Liver (tissue), 7 donors: ENCODE measurements at regions not wholly inside any gene's neighbourhood (a gene's known extent, or its start where the extent isn't known, plus 50 kb on each side); places are given as distances from the start of the nearest gene placed in this dataset.
A peak's percentile ranks its signal among the peaks of the same experiment; 100 is the strongest.

Experiments used
- DNase-seq: peaks from one replicate; pipeline ENCODE4 v3.0.0-alpha.2; 2017; ENCODE audit warnings: low spot score
- H3K27ac ChIP-seq, 2 donors: one replicate each; pipeline ENCODE4 v1.7.0; 2013; ENCODE audit warnings: inconsistent platforms in 2 of 2, low read length in 2 of 2, control low read depth in 1 of 2, low read depth in 1 of 2, mild to moderate bottlenecking in 1 of 2
- H3K27me3 ChIP-seq, 4 donors: one replicate each; pipeline versions ENCODE4 v1.6.1 to v1.7.0; 2013; ENCODE audit warnings: low read length in 3 of 4, inconsistent platforms in 1 of 4, mild to moderate bottlenecking in 1 of 4, moderate library complexity in 1 of 4; ENCODE audit not compliant: control insufficient read depth in 4 of 4, insufficient read depth in 4 of 4
- H3K36me3 ChIP-seq, 4 donors: one replicate each; pipeline versions ENCODE4 v1.6.1 to v1.7.0; 2013; ENCODE audit warnings: low read length in 3 of 4, mild to moderate bottlenecking in 3 of 4, low read depth in 1 of 4, moderate library complexity in 1 of 4; ENCODE audit not compliant: control insufficient read depth in 4 of 4, insufficient read depth in 3 of 4
- H3K4me1 ChIP-seq, 4 donors: one replicate each; pipeline versions ENCODE4 v1.6.1 to v1.7.0; 2013; ENCODE audit warnings: low read length in 3 of 4, mild to moderate bottlenecking in 3 of 4, moderate library complexity in 1 of 4; ENCODE audit not compliant: control insufficient read depth in 4 of 4, insufficient read depth in 4 of 4
- H3K4me3 ChIP-seq, 3 donors: one replicate each; pipeline versions ENCODE4 v1.6.1 to v1.7.0; 2013; ENCODE audit warnings: low read length in 3 of 3, control low read depth in 1 of 3, low read depth in 1 of 3, mild to moderate bottlenecking in 1 of 3
- H3K9ac ChIP-seq, 2 donors: one replicate each; pipeline ENCODE4 v1.7.0; 2013; ENCODE audit warnings: low read length in 2 of 2, mild to moderate bottlenecking in 2 of 2, moderate library complexity in 2 of 2, control low read depth in 1 of 2, low read depth in 1 of 2
- H3K9me3 ChIP-seq, 4 donors: one replicate each; pipeline versions ENCODE4 v1.6.1 to v1.7.0; 2013; ENCODE audit warnings: low read length in 3 of 4; ENCODE audit not compliant: control insufficient read depth in 4 of 4
- ATF3 ChIP-seq: IDR thresholded peaks from 2 replicates; pipeline ENCODE4 v1.6.1; 2016; ENCODE audit warnings: antibody characterized with exemption
- EGR1 ChIP-seq, 2 donors: IDR thresholded peaks; 2 replicates each; pipeline ENCODE4 v1.6.1; 2016 to 2018; ENCODE audit warnings: antibody characterized with exemption in 2 of 2, low read depth in 2 of 2
- FOXA1 ChIP-seq: IDR thresholded peaks from 2 replicates; pipeline ENCODE4 v1.6.1; 2016; ENCODE audit warnings: antibody characterized with exemption
- FOXA2 ChIP-seq: IDR thresholded peaks from 2 replicates; pipeline ENCODE4 v1.6.1; 2016; ENCODE audit warnings: antibody characterized with exemption
- GABPA ChIP-seq, 2 donors: IDR thresholded peaks in 1 of 2; conservative IDR thresholded peaks in 1 of 2; 2 replicates each; pipeline ENCODE4 v1.6.1; 2016; ENCODE audit warnings: antibody characterized with exemption in 2 of 2, mild to moderate bottlenecking in 1 of 2, moderate library complexity in 1 of 2
- HNF4A ChIP-seq, 2 donors: conservative IDR thresholded peaks; 2 replicates each; pipeline ENCODE4 v1.6.1; 2016; ENCODE audit warnings: antibody characterized with exemption in 2 of 2, mild to moderate bottlenecking in 2 of 2
- HNF4G ChIP-seq: IDR thresholded peaks from 2 replicates; pipeline ENCODE4 v1.6.1; 2016; ENCODE audit warnings: antibody characterized with exemption
- JUND ChIP-seq, 2 donors: IDR thresholded peaks; 2 replicates each; pipeline ENCODE4 v1.6.1; 2016; ENCODE audit warnings: antibody characterized with exemption in 2 of 2
- MAX ChIP-seq: IDR thresholded peaks from 2 replicates; pipeline ENCODE4 v1.6.1; 2016; ENCODE audit warnings: antibody characterized with exemption
- NR2F2 ChIP-seq: IDR thresholded peaks from 2 replicates; pipeline ENCODE4 v1.6.1; 2016; ENCODE audit warnings: antibody characterized with exemption
- RAD21 ChIP-seq, 2 donors: IDR thresholded peaks; 2 replicates each; pipeline ENCODE4 v1.6.1; 2016; ENCODE audit warnings: antibody characterized with exemption in 2 of 2, mild to moderate bottlenecking in 2 of 2
- REST ChIP-seq: IDR thresholded peaks from 2 replicates; pipeline ENCODE4 v1.6.1; 2016; ENCODE audit warnings: antibody characterized with exemption, mild to moderate bottlenecking
- RXRA ChIP-seq, 2 donors: IDR thresholded peaks; 2 replicates each; pipeline ENCODE4 v1.6.1; 2017 to 2018; ENCODE audit warnings: antibody characterized with exemption in 2 of 2, mild to moderate bottlenecking in 1 of 2
- TAF1 ChIP-seq: conservative IDR thresholded peaks from 2 replicates; pipeline ENCODE4 v1.6.1; 2016; ENCODE audit warnings: antibody characterized with exemption, mild to moderate bottlenecking
- YY1 ChIP-seq: IDR thresholded peaks from 2 replicates; pipeline ENCODE4 v1.6.1; 2016; ENCODE audit warnings: antibody characterized with exemption, mild to moderate bottlenecking
- WGBS: extraction: QIAGEN DNeasy Blood & Tissue Kit; methylation state at CpG from one replicate; pipeline ENCODE4 v1.1.7; 2013; 5-methylcytosine and 5-hydroxymethylcytosine counted together
- donor health status: healthy.
- donor health status: healthy.
- donor health status: healthy.
- donor health status: healthy.

- no peaks in the 10 kb centered on the region for H3K36me3 ChIP-seq
- no peak overlapping the region for H3K9ac ChIP-seq
- H3K9me3 ChIP-seq = peaks cover 0 to 1% (median 0%) of the 10 kb centered on the region in 4 donors
- 50% methylated on average over 4 of the region's 4 CpGs for WGBS
- H3K27ac ChIP-seq = no peak overlapping the region
- no peaks in the 10 kb centered on the region for H3K27me3 ChIP-seq
- H3K4me3 ChIP-seq = no peak overlapping the region
- peaks cover 0 to 8% (median 8%) of the 10 kb centered on the region in 4 donors for H3K4me1 ChIP-seq
- peak in 1 of 2 donors; percentile 5 for TF ChIP-seq RXRA (IDR thresholded peaks at IDR 0.05)
- TF ChIP-seq GABPA (IDR thresholded peaks at IDR 0.05 in 1 of 2, conservative IDR thresholded peaks at IDR 0.05 in 1 of 2) = peak in 1 of 2 donors; percentile 4
- peak in 1 of 2 donors; percentile 3 for TF ChIP-seq HNF4A (conservative IDR thresholded peaks at IDR 0.05)
- no peak for TF ChIP-seq HNF4G
- TF ChIP-seq FOXA2 = peak; percentile 22
- no peak for DNase-seq
These were observed 143.8 kb upstream of the VCX2 start for GRCh38 chrX:8314881-8315280.

- TF ChIP-seq ATF3 (no peak), MAX (no peak), NR2F2 (no peak), EGR1 (IDR thresholded peaks at IDR 0.05; ENCODE audit: low read depth in 2 of 2) (no peak), FOXA2 (no peak), JUND (IDR thresholded peaks at IDR 0.05) (no peak), FOXA1 (no peak), HNF4A (conservative IDR thresholded peaks at IDR 0.05) (no peak), TAF1 (no peak), REST (no peak)
- DNase-seq = no peak
- Histone ChIP-seq H3K36me3 (no peaks in the 10 kb centered on the region), H3K9ac (no peak overlapping the region), H3K27ac (no peak overlapping the region), H3K9me3 (no peaks in the 10 kb centered on the region), H3K4me3 (no peak overlapping the region), H3K4me1 (peaks cover 0 to 8% (median 8%) of the 10 kb centered on the region in 4 donors), H3K27me3 (no peaks in the 10 kb centered on the region)
- WGBS = 82% methylated on average over 7 of the region's 7 CpGs
These were observed 145.3 kb upstream of the VCX3B start for GRCh38 chrX:8319359-8319758.

- H3K4me3 ChIP-seq = no peak overlapping the region
- H3K27me3 ChIP-seq = no peaks in the 10 kb centered on the region
- 92% methylated on average over 4 of the region's 4 CpGs for WGBS
- H3K9me3 ChIP-seq = no peaks in the 10 kb centered on the region
- H3K36me3 ChIP-seq = no peaks in the 10 kb centered on the region
- peak in 1 of 2 donors; percentile 27 for TF ChIP-seq RAD21 (IDR thresholded peaks at IDR 0.05)
- TF ChIP-seq MAX = no peak
- TF ChIP-seq REST = no peak
- TF ChIP-seq HNF4A (conservative IDR thresholded peaks at IDR 0.05) = peak in 1 of 2 donors; percentile 28
- no peak for TF ChIP-seq YY1
- TF ChIP-seq FOXA1 = no peak
- no peak overlapping the region for H3K9ac ChIP-seq
- DNase-seq = no peak
- H3K27ac ChIP-seq = no peak overlapping the region
- H3K4me1 ChIP-seq = no peaks in the 10 kb centered on the region
These were observed 141.3 kb upstream of the VCX3B start for GRCh38 chrX:8323356-8323755.
